ENCODE measurements at regions not wholly inside any gene's neighbourhood (a gene's known extent, or its start where the extent isn't known, plus 50 kb on each side); places are given as distances from the start of the nearest gene placed in this dataset.
"Not testable (repeated sequence)": the region's sequence is repeated elsewhere in the genome, so short reads cannot be mapped to it uniquely, and the experiment has no call there.

GRCh38 chr4:187711586-187711985 is 284.0 kb upstream of the ZFP42 start:
- H3K4me1 ChIP-seq (ENCODE audit: insufficient read depth, low read length): no peaks in the 10 kb centered on the region
- H3K27ac ChIP-seq (ENCODE audit: low read length): no peak overlapping the region
- no peaks in the 10 kb centered on the region for H3K36me3 ChIP-seq (ENCODE audit: insufficient read depth, low read depth, low read length)
- H3K9ac ChIP-seq (ENCODE audit: low read depth, low read length): no peak overlapping the region
- no peak overlapping the region for H3K4me3 ChIP-seq (ENCODE audit: low read length)
- no peaks in the 10 kb centered on the region for H3K9me3 ChIP-seq (ENCODE audit: insufficient read depth, low read depth, low read length)
- no peaks in the 10 kb centered on the region for H3K27me3 ChIP-seq (ENCODE audit: insufficient read depth, low read length)

DNA sequence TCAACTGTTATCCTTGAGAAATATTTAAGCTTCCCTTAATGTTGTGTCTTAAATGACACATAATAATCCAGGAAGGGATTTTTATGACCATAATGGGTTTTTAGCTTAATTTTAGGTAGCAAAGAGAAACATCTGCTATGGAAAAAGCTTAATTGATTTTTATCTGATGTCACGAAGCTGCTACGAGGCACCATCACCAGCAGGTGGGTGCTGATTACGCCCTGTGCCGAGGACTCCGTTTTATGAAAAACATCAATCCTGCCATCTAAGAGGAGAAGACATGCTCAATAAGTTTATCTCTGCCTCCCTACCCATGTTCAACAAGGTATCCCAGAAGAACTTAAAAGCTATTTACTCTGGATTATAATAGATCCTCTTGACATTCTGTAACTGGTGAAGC is 280.6 kb upstream of the ZFP42 start:
- Histone ChIP-seq H3K27me3 (ENCODE audit: insufficient read depth, low read length) (no peaks in the 10 kb centered on the region), H3K36me3 (ENCODE audit: insufficient read depth, low read depth, low read length) (no peaks in the 10 kb centered on the region), H3K4me3 (ENCODE audit: low read length) (no peak overlapping the region), H3K9me3 (ENCODE audit: insufficient read depth, low read depth, low read length) (no peaks in the 10 kb centered on the region), H3K27ac (ENCODE audit: low read length) (no peak overlapping the region), H3K4me1 (ENCODE audit: insufficient read depth, low read length) (no peaks in the 10 kb centered on the region), H3K9ac (ENCODE audit: low read depth, low read length) (no peak overlapping the region)

DNA sequence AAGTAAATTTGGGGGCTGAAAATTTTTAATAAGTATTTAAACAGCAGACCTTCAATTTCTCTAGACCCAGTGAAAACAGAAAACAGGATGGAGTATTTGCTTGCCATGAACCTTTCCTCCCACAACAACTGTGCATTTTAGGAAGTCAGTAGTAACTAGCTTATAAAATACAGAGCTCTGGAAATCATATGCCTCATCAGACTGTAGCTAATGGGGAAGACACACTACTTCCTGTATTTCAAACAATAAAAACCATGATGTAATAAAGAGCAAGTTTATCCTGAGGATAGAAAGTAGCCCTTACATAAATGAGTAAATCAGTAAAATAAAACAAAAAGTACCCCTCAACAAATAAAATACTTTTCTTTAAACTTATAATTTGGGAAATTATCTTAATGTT is 280.1 kb upstream of the ZFP42 start:
- no peak overlapping the region for H3K4me3 ChIP-seq (ENCODE audit: low read length)
- no peaks in the 10 kb centered on the region for H3K4me1 ChIP-seq (ENCODE audit: insufficient read depth, low read length)
- no peaks in the 10 kb centered on the region for H3K36me3 ChIP-seq (ENCODE audit: insufficient read depth, low read depth, low read length)
- no peaks in the 10 kb centered on the region for H3K9me3 ChIP-seq (ENCODE audit: insufficient read depth, low read depth, low read length)
- no peak overlapping the region for H3K9ac ChIP-seq (ENCODE audit: low read depth, low read length)
- no peak overlapping the region for H3K27ac ChIP-seq (ENCODE audit: low read length)
- no peaks in the 10 kb centered on the region for H3K27me3 ChIP-seq (ENCODE audit: insufficient read depth, low read length)

GRCh38 chr4:187724456-187724855 is 271.1 kb upstream of the ZFP42 start:
- no peak overlapping the region for H3K9ac ChIP-seq (ENCODE audit: low read depth, low read length)
- H3K9me3 ChIP-seq (ENCODE audit: insufficient read depth, low read depth, low read length): no peaks in the 10 kb centered on the region
- no peak overlapping the region for H3K4me3 ChIP-seq (ENCODE audit: low read length)
- H3K27me3 ChIP-seq (ENCODE audit: insufficient read depth, low read length): no peaks in the 10 kb centered on the region
- H3K27ac ChIP-seq (ENCODE audit: low read length): no peak overlapping the region
- H3K36me3 ChIP-seq (ENCODE audit: insufficient read depth, low read depth, low read length): no peaks in the 10 kb centered on the region
- H3K4me1 ChIP-seq (ENCODE audit: insufficient read depth, low read length): no peaks in the 10 kb centered on the region

DNA sequence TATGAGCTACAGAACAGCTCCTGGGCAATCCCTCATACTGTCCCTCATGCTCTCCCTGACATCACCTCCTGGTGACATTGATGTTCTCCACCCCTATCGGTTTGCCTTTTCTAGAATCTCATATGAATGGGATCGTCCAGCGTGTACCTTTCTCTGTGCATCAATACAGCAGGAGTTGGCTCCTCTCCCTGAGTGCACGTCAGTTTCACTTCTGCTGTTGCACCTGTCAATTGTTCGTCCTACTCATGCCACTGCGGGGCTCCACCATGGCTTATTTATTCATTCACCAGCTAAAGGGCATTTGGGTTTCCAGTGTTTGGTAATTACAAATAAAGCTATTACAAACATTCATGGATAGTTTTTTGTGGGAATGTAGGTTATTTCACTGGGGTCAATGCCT is 269.1 kb upstream of the ZFP42 start:
- Histone ChIP-seq H3K27me3 (ENCODE audit: insufficient read depth, low read length) (no peaks in the 10 kb centered on the region), H3K27ac (ENCODE audit: low read length) (no peak overlapping the region), H3K9me3 (ENCODE audit: insufficient read depth, low read depth, low read length) (no peaks in the 10 kb centered on the region), H3K9ac (ENCODE audit: low read depth, low read length) (no peak overlapping the region), H3K36me3 (ENCODE audit: insufficient read depth, low read depth, low read length) (no peaks in the 10 kb centered on the region), H3K4me3 (ENCODE audit: low read length) (no peak overlapping the region), H3K4me1 (ENCODE audit: insufficient read depth, low read length) (no peaks in the 10 kb centered on the region)

GRCh38 chr4:187732524-187732923 is 263.0 kb upstream of the ZFP42 start:
- Histone ChIP-seq H3K4me1 (ENCODE audit: insufficient read depth, low read length) (no peaks in the 10 kb centered on the region), H3K4me3 (ENCODE audit: low read length) (no peak overlapping the region), H3K36me3 (ENCODE audit: insufficient read depth, low read depth, low read length) (no peaks in the 10 kb centered on the region), H3K27ac (ENCODE audit: low read length) (no peak overlapping the region), H3K27me3 (ENCODE audit: insufficient read depth, low read length) (no peaks in the 10 kb centered on the region), H3K9ac (ENCODE audit: low read depth, low read length) (no peak overlapping the region), H3K9me3 (ENCODE audit: insufficient read depth, low read depth, low read length) (no peaks in the 10 kb centered on the region)

DNA sequence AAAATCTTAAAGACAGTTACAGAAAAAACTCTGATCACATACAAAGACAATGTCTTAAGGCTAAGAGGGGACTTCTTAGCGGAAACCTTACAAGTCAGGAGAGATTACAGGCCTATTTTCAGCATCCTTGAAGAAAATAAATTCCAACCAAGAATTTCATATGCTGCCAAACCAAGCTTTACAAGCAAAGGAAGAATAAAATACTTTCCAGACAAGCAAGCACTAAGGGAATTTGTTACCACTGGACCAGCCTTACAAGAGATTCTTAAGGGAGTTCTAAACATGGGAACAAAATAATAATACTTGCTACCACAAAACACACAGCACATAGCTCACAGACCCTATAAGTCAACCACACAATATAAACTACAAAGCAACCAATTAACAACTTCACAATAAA is 255.8 kb upstream of the ZFP42 start:
- H3K36me3 ChIP-seq (ENCODE audit: insufficient read depth, low read depth, low read length): no peaks in the 10 kb centered on the region
- H3K27me3 ChIP-seq (ENCODE audit: insufficient read depth, low read length): no peaks in the 10 kb centered on the region
- peaks cover 19% of the 10 kb centered on the region for H3K9me3 ChIP-seq (ENCODE audit: insufficient read depth, low read depth, low read length)
- no peaks in the 10 kb centered on the region for H3K4me1 ChIP-seq (ENCODE audit: insufficient read depth, low read length)
- H3K27ac ChIP-seq (ENCODE audit: low read length): no peak overlapping the region
- no peak overlapping the region for H3K9ac ChIP-seq (ENCODE audit: low read depth, low read length)
- H3K4me3 ChIP-seq (ENCODE audit: low read length): no peak overlapping the region

- Histone ChIP-seq H3K4me1 (ENCODE audit: insufficient read depth, low read length) (no peaks in the 10 kb centered on the region), H3K36me3 (ENCODE audit: insufficient read depth, low read depth, low read length) (no peaks in the 10 kb centered on the region), H3K27ac (ENCODE audit: low read length) (no peak overlapping the region), H3K27me3 (ENCODE audit: insufficient read depth, low read length) (no peaks in the 10 kb centered on the region), H3K4me3 (ENCODE audit: low read length) (no peak overlapping the region), H3K9me3 (ENCODE audit: insufficient read depth, low read depth, low read length) (peaks cover 17% of the 10 kb centered on the region), H3K9ac (ENCODE audit: low read depth, low read length) (no peak overlapping the region)
These were observed 250.7 kb upstream of the ZFP42 start for GRCh38 chr4:187744911-187745310.

- peaks cover 17% of the 10 kb centered on the region for H3K9me3 ChIP-seq (ENCODE audit: insufficient read depth, low read depth, low read length)
- not testable (repeated sequence) for H3K27ac ChIP-seq (ENCODE audit: low read length); H3K4me3 ChIP-seq (ENCODE audit: low read length); H3K36me3 ChIP-seq (ENCODE audit: insufficient read depth, low read depth, low read length); H3K27me3 ChIP-seq (ENCODE audit: insufficient read depth, low read length); H3K9ac ChIP-seq (ENCODE audit: low read depth, low read length); H3K4me1 ChIP-seq (ENCODE audit: insufficient read depth, low read length)
These were observed 244.9 kb upstream of the ZFP42 start for GRCh38 chr4:187750652-187751051.

DNA sequence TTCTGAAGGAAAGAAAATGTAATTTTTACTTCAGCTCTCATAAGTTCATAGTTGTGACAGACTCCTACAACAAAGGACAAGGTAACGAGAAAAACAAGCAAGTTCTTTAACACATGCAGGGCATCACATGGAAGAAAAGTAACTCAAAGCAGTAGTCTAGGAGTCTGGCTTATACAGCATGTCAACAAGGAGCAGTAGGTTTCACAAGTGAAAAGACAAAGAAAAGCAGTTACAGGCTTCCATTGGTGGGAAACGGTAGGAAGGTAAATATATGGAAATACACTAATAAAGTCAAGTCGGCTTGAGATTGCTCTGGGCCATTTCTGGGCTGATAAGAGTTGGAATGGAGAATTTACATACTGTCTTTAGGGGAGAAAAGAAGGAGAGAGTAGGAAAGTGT is 228.4 kb upstream of the ZFP42 start:
- no peaks in the 10 kb centered on the region for H3K36me3 ChIP-seq (ENCODE audit: insufficient read depth, low read depth, low read length)

GRCh38 chr4:187767687-187768086 is 227.9 kb upstream of the ZFP42 start:
- H3K9ac ChIP-seq (ENCODE audit: low read depth, low read length): no peak overlapping the region
- no peaks in the 10 kb centered on the region for H3K36me3 ChIP-seq (ENCODE audit: insufficient read depth, low read depth, low read length)
- no peak overlapping the region for H3K4me3 ChIP-seq (ENCODE audit: low read length)
- H3K27ac ChIP-seq (ENCODE audit: low read length): no peak overlapping the region
- H3K4me1 ChIP-seq (ENCODE audit: insufficient read depth, low read length): no peaks in the 10 kb centered on the region
- no peaks in the 10 kb centered on the region for H3K27me3 ChIP-seq (ENCODE audit: insufficient read depth, low read length)
- no peaks in the 10 kb centered on the region for H3K9me3 ChIP-seq (ENCODE audit: insufficient read depth, low read depth, low read length)

More for the DNA sequence above, 228.4 kb upstream of the ZFP42 start:
- no peaks in the 10 kb centered on the region for H3K4me1 ChIP-seq (ENCODE audit: insufficient read depth, low read length)
- no peaks in the 10 kb centered on the region for H3K9me3 ChIP-seq (ENCODE audit: insufficient read depth, low read depth, low read length)
- H3K9ac ChIP-seq (ENCODE audit: low read depth, low read length): no peak overlapping the region
- H3K27ac ChIP-seq (ENCODE audit: low read length): no peak overlapping the region
- no peaks in the 10 kb centered on the region for H3K27me3 ChIP-seq (ENCODE audit: insufficient read depth, low read length)
- no peak overlapping the region for H3K4me3 ChIP-seq (ENCODE audit: low read length)

GRCh38 chr4:187770345-187770744 is 225.2 kb upstream of the ZFP42 start:
- Histone ChIP-seq H3K27ac (ENCODE audit: low read length) (no peak overlapping the region), H3K9me3 (ENCODE audit: insufficient read depth, low read depth, low read length) (no peaks in the 10 kb centered on the region), H3K27me3 (ENCODE audit: insufficient read depth, low read length) (no peaks in the 10 kb centered on the region), H3K4me1 (ENCODE audit: insufficient read depth, low read length) (no peaks in the 10 kb centered on the region), H3K9ac (ENCODE audit: low read depth, low read length) (no peak overlapping the region), H3K4me3 (ENCODE audit: low read length) (no peak overlapping the region), H3K36me3 (ENCODE audit: insufficient read depth, low read depth, low read length) (no peaks in the 10 kb centered on the region)

- Histone ChIP-seq H3K9ac (ENCODE audit: low read depth, low read length) (no peak overlapping the region), H3K27me3 (ENCODE audit: insufficient read depth, low read length) (no peaks in the 10 kb centered on the region), H3K9me3 (ENCODE audit: insufficient read depth, low read depth, low read length) (peaks cover 13% of the 10 kb centered on the region), H3K4me3 (ENCODE audit: low read length) (no peak overlapping the region), H3K27ac (ENCODE audit: low read length) (no peak overlapping the region), H3K4me1 (ENCODE audit: insufficient read depth, low read length) (no peaks in the 10 kb centered on the region; the same call in 1 of the 2 replicates), H3K36me3 (ENCODE audit: insufficient read depth, low read depth, low read length) (no peaks in the 10 kb centered on the region)
These were observed 217.6 kb upstream of the ZFP42 start for GRCh38 chr4:187777954-187778353.

Measured in iPS-20b (cell line).